Neural progenitor cell (in vitro differentiated cells): ENCODE measurements at regions not wholly inside any gene's neighbourhood (a gene's known extent, or its start where the extent isn't known, plus 50 kb on each side); places are given as distances from the start of the nearest gene placed in this dataset.

ENCODE experiments used
- CTCF ChIP-seq: fragments of 200-600 bp; sonication (generic); IDR thresholded peaks from 2 replicates; pipeline ENCODE4 v1.5.1; 2017; ENCODE audit warnings: antibody characterized with exemption, mild to moderate bottlenecking
- EZH2 ChIP-seq: fragments of 200-600 bp; sonication (generic); IDR thresholded peaks from 2 replicates; pipeline ENCODE4 v1.6.1; 2017; ENCODE audit warnings: antibody characterized with exemption, mild to moderate bottlenecking, moderate library complexity

GRCh38 chr1:102071451-102071850 lies 74.7 kb upstream of the OLFM3 start:
- TF ChIP-seq EZH2 (no peak), CTCF (no peak)
